ENCODE measurements at regions not wholly inside any gene's neighbourhood (a gene's known extent, or its start where the extent isn't known, plus 50 kb on each side); places are given as distances from the start of the nearest gene placed in this dataset.

GRCh38 chr7:24411226-24411625, 127.2 kb downstream of the NPY start:
- H3K4me1 ChIP-seq (ENCODE audit: insufficient read depth) = no peaks in the 10 kb centered on the region
- intact Hi-C loops (cut with DNase I) = loop anchor here in 1 of 4 donors (10.0 kb wide), 1 partner anchor 244 kb away; no protein-coding TSS in a partner anchor
- no peaks in the 10 kb centered on the region for H3K9me3 ChIP-seq
- WGBS, 3 donors = 65 to 72% (median 71%) methylated on average over 3 of the region's 3 CpGs
- TF ChIP-seq POLR2A (IDR thresholded peaks at IDR 0.05) (no peak), CTCF (IDR thresholded peaks at IDR 0.05) (no peak), EP300 (IDR thresholded peaks at IDR 0.05) (no peak)
- H3K4me3 ChIP-seq = no peak overlapping the region
- H3K27ac ChIP-seq = no peak overlapping the region
- no peaks in the 10 kb centered on the region for H3K27me3 ChIP-seq
- DNase-seq = no peak
- no peaks in the 10 kb centered on the region for H3K36me3 ChIP-seq

GRCh38 chr7:24417526-24418120, 133.6 kb downstream of the NPY start:
- Histone ChIP-seq H3K4me1 (ENCODE audit: insufficient read depth) (no peaks in the 10 kb centered on the region), H3K27ac (no peak overlapping the region), H3K9me3 (no peaks in the 10 kb centered on the region), H3K36me3 (no peaks in the 10 kb centered on the region), H3K27me3 (no peaks in the 10 kb centered on the region), H3K4me3 (no peak overlapping the region)
- intact Hi-C loops (cut with DNase I) = loop anchor here in 1 of 4 donors (10.0 kb wide), 1 partner anchor 237 kb away; no protein-coding TSS in a partner anchor
- DNase-seq = no peak
- 30 to 52% (median 38%) methylated on average over 7 of the region's 7 CpGs for WGBS, 3 donors
- TF ChIP-seq CTCF (IDR thresholded peaks at IDR 0.05) (no peak), POLR2A (IDR thresholded peaks at IDR 0.05) (no peak), EP300 (IDR thresholded peaks at IDR 0.05) (no peak)

GRCh38 chr7:24419077-24419476, 135.1 kb downstream of the NPY start:
- H3K36me3 ChIP-seq = no peaks in the 10 kb centered on the region

GRCh38 chr7:24419511-24419910, 135.5 kb downstream of the NPY start:
- intact Hi-C loops (cut with DNase I) = loop anchor here in 1 of 4 donors (10.0 kb wide), 1 partner anchor 235 kb away; no protein-coding TSS in a partner anchor
- H3K4me3 ChIP-seq = no peak overlapping the region
- no peaks in the 10 kb centered on the region for H3K27me3 ChIP-seq
- H3K27ac ChIP-seq = no peak overlapping the region
- no peak for TF ChIP-seq EP300 (IDR thresholded peaks at IDR 0.05)
- no peak for TF ChIP-seq POLR2A (IDR thresholded peaks at IDR 0.05)
- no peak for TF ChIP-seq CTCF (IDR thresholded peaks at IDR 0.05)
- H3K4me1 ChIP-seq (ENCODE audit: insufficient read depth) = no peaks in the 10 kb centered on the region
- no peak for DNase-seq
- H3K36me3 ChIP-seq = no peaks in the 10 kb centered on the region
- H3K9me3 ChIP-seq = no peaks in the 10 kb centered on the region

More at GRCh38 chr7:24419077-24419476, 135.1 kb downstream of the NPY start:
- H3K27ac ChIP-seq = no peak overlapping the region
- WGBS, 3 donors = 77 to 89% (median 84%) methylated on average over 2 of the region's 2 CpGs
- TF ChIP-seq POLR2A (IDR thresholded peaks at IDR 0.05) = no peak
- TF ChIP-seq EP300 (IDR thresholded peaks at IDR 0.05) = no peak
- no peak for TF ChIP-seq CTCF (IDR thresholded peaks at IDR 0.05)
- H3K9me3 ChIP-seq = no peaks in the 10 kb centered on the region
- no peaks in the 10 kb centered on the region for H3K4me1 ChIP-seq (ENCODE audit: insufficient read depth)
- intact Hi-C loops (cut with DNase I) = loop anchor here in 1 of 4 donors (10.0 kb wide), 1 partner anchor 236 kb away; no protein-coding TSS in a partner anchor
- H3K4me3 ChIP-seq = no peak overlapping the region
- no peak for DNase-seq
- no peaks in the 10 kb centered on the region for H3K27me3 ChIP-seq

All from ovary (tissue), 7 donors.